K562 (cell line): ENCODE measurements at regions not wholly inside any gene's neighbourhood (a gene's known extent, or its start where the extent isn't known, plus 50 kb on each side); places are given as distances from the start of the nearest gene placed in this dataset.
A peak's percentile ranks its signal among the peaks of the same experiment; 100 is the strongest.

ENCODE experiments used
- CEBPB ChIP-seq: fragments of 450-650 bp; IDR thresholded peaks from 2 replicates; pipeline ENCODE4 v1.6.1; 2016; ENCODE audit warnings: missing genetic modification characterization, missing compliant biosample characterization
- ELF4 ChIP-seq: fragments of 450-650 bp; formaldehyde crosslinking; IDR thresholded peaks from 2 replicates; pipeline ENCODE4 v1.4.0; 2022; ENCODE audit warnings: missing genetic modification characterization
- HIVEP1 ChIP-seq: fragments of 250-450 bp; sonication (Bioruptor Pico); IDR thresholded peaks from 2 replicates; pipeline ENCODE4 v1.4.0; 2020; ENCODE audit warnings: mild to moderate bottlenecking
- NCOA4 ChIP-seq: fragments of 450-650 bp; IDR thresholded peaks from 2 replicates; pipeline ENCODE4 v1.6.1; 2018; ENCODE audit warnings: mild to moderate bottlenecking; ENCODE audit not compliant: partially characterized antibody
- NFE2 ChIP-seq: IDR thresholded peaks from 2 replicates; pipeline ENCODE4 v1.6.1; 2014; ENCODE audit warnings: antibody characterized with exemption, low read depth
- NR2C2 ChIP-seq, 2 experiments: fragments of 200-800 bp in 1 of 2; sonication (Bioruptor generic) in 1 of 2; sonication (generic) in 1 of 2; formaldehyde crosslinking in 1 of 2; IDR thresholded peaks; 2 replicates each; pipeline versions ENCODE4 v1.6.1 to v1.8.0; 2016 to 2022; ENCODE audit warnings: mild to moderate bottlenecking in 1 of 2, missing compliant biosample characterization in 1 of 2, missing genetic modification characterization in 1 of 2, missing genetic modification reagents in 1 of 2
- SMARCC2 ChIP-seq: fragments of 450-650 bp; IDR thresholded peaks from 2 replicates; pipeline ENCODE4 v1.6.1; 2017; ENCODE audit warnings: antibody characterized with exemption, moderate library complexity, mild to moderate bottlenecking, low read depth
- TCF3 ChIP-seq: sonication (generic); formaldehyde crosslinking; IDR thresholded peaks from 2 replicates; pipeline ENCODE4 v1.4.0; 2020; ENCODE audit warnings: mild to moderate bottlenecking, missing genetic modification reagents
- TEAD1 ChIP-seq, 2 experiments: fragments of 450-650 bp in 1 of 2; sonication (generic) in 1 of 2; formaldehyde crosslinking; IDR thresholded peaks; 2 replicates each; pipeline versions ENCODE4 v1.4.0 to v1.8.0; 2020 to 2022; ENCODE audit warnings: mild to moderate bottlenecking in 2 of 2, missing genetic modification reagents in 1 of 2
- TEAD4 ChIP-seq, 2 experiments: sonication (generic) in 1 of 2; formaldehyde crosslinking in 1 of 2; IDR thresholded peaks; 2 replicates each; pipeline versions ENCODE4 v1.6.1 to v1.8.0; 2012 to 2022; ENCODE audit warnings: borderline replicate concordance in 1 of 2, inconsistent platforms in 1 of 2, low read length in 1 of 2, mild to moderate bottlenecking in 1 of 2, missing genetic modification reagents in 1 of 2
- ZNF12 ChIP-seq: sonication (generic); formaldehyde crosslinking; IDR thresholded peaks from 2 replicates; pipeline ENCODE4 v1.4.0; 2020; ENCODE audit warnings: mild to moderate bottlenecking, missing genetic modification reagents
- ZNF23 ChIP-seq: fragments of 250-450 bp; sonication (Bioruptor Pico); IDR thresholded peaks from 2 replicates; pipeline ENCODE4 v1.4.0; 2020; ENCODE audit warnings: mild to moderate bottlenecking
- ZNF764 ChIP-seq: fragments of 250-450 bp; sonication (Bioruptor Pico); IDR thresholded peaks from 2 replicates; pipeline ENCODE4 v1.4.0; 2020; ENCODE audit warnings: low read depth, mild to moderate bottlenecking, moderate library complexity
- TF ChIP-seq, protein P1 (sequence below): fragments of 200-600 bp; sonication (generic); IDR thresholded peaks from one replicate; pipeline ENCODE4 v1.6.1; 2012; ENCODE audit warnings: mild to moderate bottlenecking, low read depth, low read length, inconsistent platforms

DNA sequence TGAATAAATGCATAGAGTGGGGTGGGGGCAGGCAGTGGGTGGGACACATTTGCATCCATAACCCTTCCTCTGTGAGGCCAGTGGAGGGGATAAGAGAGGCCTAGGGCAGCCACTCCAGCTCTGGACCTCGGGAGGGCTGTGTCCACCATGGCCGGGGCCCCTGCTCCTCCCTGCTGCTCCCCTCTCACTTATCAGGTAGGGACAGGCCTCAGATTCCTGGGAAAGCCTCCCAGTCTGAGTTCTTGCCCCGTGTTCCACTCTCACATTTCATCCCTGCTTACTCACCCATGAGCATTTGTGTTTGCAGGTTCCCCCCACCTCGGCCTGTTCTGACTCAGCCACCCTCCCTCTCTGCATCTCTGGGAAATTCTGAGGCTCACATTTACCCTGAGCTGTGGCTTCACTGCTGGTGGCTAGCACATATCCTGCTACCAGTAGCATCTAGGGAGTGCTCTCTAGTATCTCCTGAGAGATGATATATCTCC is 128.7 kb upstream of the TOP3B start (continued):
- TF ChIP-seq, protein P1, sequence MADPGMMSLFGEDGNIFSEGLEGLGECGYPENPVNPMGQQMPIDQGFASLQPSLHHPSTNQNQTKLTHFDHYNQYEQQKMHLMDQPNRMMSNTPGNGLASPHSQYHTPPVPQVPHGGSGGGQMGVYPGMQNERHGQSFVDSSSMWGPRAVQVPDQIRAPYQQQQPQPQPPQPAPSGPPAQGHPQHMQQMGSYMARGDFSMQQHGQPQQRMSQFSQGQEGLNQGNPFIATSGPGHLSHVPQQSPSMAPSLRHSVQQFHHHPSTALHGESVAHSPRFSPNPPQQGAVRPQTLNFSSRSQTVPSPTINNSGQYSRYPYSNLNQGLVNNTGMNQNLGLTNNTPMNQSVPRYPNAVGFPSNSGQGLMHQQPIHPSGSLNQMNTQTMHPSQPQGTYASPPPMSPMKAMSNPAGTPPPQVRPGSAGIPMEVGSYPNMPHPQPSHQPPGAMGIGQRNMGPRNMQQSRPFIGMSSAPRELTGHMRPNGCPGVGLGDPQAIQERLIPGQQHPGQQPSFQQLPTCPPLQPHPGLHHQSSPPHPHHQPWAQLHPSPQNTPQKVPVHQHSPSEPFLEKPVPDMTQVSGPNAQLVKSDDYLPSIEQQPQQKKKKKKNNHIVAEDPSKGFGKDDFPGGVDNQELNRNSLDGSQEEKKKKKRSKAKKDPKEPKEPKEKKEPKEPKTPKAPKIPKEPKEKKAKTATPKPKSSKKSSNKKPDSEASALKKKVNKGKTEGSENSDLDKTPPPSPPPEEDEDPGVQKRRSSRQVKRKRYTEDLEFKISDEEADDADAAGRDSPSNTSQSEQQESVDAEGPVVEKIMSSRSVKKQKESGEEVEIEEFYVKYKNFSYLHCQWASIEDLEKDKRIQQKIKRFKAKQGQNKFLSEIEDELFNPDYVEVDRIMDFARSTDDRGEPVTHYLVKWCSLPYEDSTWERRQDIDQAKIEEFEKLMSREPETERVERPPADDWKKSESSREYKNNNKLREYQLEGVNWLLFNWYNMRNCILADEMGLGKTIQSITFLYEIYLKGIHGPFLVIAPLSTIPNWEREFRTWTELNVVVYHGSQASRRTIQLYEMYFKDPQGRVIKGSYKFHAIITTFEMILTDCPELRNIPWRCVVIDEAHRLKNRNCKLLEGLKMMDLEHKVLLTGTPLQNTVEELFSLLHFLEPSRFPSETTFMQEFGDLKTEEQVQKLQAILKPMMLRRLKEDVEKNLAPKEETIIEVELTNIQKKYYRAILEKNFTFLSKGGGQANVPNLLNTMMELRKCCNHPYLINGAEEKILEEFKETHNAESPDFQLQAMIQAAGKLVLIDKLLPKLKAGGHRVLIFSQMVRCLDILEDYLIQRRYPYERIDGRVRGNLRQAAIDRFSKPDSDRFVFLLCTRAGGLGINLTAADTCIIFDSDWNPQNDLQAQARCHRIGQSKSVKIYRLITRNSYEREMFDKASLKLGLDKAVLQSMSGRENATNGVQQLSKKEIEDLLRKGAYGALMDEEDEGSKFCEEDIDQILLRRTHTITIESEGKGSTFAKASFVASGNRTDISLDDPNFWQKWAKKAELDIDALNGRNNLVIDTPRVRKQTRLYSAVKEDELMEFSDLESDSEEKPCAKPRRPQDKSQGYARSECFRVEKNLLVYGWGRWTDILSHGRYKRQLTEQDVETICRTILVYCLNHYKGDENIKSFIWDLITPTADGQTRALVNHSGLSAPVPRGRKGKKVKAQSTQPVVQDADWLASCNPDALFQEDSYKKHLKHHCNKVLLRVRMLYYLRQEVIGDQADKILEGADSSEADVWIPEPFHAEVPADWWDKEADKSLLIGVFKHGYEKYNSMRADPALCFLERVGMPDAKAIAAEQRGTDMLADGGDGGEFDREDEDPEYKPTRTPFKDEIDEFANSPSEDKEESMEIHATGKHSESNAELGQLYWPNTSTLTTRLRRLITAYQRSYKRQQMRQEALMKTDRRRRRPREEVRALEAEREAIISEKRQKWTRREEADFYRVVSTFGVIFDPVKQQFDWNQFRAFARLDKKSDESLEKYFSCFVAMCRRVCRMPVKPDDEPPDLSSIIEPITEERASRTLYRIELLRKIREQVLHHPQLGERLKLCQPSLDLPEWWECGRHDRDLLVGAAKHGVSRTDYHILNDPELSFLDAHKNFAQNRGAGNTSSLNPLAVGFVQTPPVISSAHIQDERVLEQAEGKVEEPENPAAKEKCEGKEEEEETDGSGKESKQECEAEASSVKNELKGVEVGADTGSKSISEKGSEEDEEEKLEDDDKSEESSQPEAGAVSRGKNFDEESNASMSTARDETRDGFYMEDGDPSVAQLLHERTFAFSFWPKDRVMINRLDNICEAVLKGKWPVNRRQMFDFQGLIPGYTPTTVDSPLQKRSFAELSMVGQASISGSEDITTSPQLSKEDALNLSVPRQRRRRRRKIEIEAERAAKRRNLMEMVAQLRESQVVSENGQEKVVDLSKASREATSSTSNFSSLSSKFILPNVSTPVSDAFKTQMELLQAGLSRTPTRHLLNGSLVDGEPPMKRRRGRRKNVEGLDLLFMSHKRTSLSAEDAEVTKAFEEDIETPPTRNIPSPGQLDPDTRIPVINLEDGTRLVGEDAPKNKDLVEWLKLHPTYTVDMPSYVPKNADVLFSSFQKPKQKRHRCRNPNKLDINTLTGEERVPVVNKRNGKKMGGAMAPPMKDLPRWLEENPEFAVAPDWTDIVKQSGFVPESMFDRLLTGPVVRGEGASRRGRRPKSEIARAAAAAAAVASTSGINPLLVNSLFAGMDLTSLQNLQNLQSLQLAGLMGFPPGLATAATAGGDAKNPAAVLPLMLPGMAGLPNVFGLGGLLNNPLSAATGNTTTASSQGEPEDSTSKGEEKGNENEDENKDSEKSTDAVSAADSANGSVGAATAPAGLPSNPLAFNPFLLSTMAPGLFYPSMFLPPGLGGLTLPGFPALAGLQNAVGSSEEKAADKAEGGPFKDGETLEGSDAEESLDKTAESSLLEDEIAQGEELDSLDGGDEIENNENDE: no peak
- TF ChIP-seq TEAD4 (IDR thresholded peaks at IDR 0.05; ENCODE audit: low read length) (peak; percentile 40; the same call in 1 of the 2 replicates), TEAD4 (CRISPR knock-in tag; IDR thresholded peaks at IDR 0.05; ENCODE audit: borderline replicate concordance) (no peak), ZNF12 (CRISPR knock-in tag) (0 out of 2 replicates have a peak, but pooled peaks have one; percentile 26), TEAD1 (CRISPR knock-in tag; IDR thresholded peaks at IDR 0.05) (peak; percentile 35 to 57; a peak in 2 of 4 replicates), TCF3 (peak; percentile 97), CEBPB (tag) (no peak), ZNF764 (CRISPR knock-in tag) (0 out of 2 replicates have a peak, but pooled peaks have one; percentile 3), NFE2 (peak; percentile 64), NCOA4 (no peak), ZNF23 (CRISPR knock-in tag) (no peak), SMARCC2 (no peak), HIVEP1 (0 out of 2 replicates have a peak, but pooled peaks have one; percentile 7), NR2C2 (CRISPR knock-in tag; IDR thresholded peaks at IDR 0.05) (peak; percentile 79), NR2C2 (tag; IDR thresholded peaks at IDR 0.05) (no peak), ELF4 (CRISPR knock-in tag) (0 out of 2 replicates have a peak, but pooled peaks have one; percentile 54)
